Inflammatory macrophage (primary cell): ENCODE measurements at regions not wholly inside any gene's neighbourhood (a gene's known extent, or its start where the extent isn't known, plus 50 kb on each side); places are given as distances from the start of the nearest gene placed in this dataset.
"Not testable (repeated sequence)": the region's sequence is repeated elsewhere in the genome, so short reads cannot be mapped to it uniquely, and the experiment has no call there.

ENCODE experiments used
- DNase-seq, 2 donors: peaks; one replicate each; pipeline ENCODE4 v3.0.0-alpha.2; 2020 to 2022

GRCh38 chr1:113305029-113305428, 85.3 kb upstream of the MAGI3 start:
- DNase-seq = not testable (repeated sequence)

DNA sequence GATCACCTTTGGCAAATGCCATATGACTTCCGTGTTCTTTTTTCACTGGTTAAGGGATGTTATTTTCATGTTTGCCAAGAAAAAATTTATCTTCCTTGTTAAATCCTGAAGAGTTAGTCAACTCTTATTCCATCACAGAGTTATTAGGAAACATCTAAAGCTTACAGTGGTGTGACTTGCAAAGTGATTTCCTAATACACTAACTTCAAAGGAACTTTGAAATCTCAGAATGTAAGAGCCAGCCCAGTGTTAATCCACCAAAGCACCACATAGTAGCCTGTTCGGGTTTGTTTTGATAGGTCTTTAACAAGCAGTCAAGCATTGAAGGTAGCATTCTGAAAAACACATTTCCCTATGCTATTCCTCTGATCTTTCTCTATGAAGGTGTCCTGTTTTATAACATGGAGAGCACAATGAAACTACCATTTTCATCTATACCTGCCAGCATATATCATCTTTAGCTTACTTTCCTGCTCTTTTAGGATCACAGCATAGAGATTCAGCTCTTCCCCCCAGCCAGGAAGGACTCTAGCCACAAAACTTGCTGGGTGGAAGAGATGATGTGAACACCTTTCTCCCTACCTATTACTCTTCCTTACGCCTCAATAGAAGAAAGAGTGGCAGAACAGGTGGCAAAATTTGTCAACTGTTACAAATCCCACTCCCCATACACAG, 82.4 kb upstream of the MAGI3 start:
- no peak for DNase-seq

DNA sequence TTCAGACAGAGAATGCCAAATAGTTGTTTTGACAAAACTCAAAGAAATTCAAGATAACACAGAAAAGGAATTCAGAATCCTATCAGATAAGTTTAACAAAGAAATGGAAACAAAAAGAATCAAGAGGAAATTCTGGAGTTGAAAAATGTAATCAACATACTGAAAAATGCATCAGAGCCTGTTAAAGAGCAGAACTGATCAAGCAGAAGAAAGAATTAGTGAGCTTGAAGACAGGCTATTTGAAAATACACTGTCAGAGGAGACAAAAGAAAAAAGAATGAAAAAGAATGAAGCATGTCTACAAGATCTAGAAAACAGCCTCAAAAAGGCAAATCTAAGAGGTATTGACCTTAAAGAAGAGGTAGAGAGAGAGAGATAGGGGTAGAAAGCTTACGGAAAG, 77.7 kb upstream of the MAGI3 start:
- not testable (repeated sequence) for DNase-seq

DNA sequence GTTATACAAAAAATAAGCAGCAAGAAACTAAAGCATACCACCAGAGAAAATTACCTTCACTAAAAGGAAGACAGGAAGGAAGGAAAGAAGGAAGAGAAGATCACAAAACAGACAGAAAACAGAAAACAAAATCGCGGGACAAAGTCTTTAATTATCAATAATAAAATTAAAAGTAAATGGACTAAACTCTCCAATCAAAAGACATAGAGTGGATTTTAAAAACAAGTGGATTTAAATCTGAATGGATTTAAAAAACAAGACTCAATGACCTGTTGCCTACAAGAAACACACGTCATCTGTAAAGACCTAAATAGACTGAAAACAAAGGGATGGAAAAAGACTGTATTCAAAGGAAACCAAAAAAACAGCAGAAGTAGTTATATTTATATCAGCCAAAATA, 75.7 kb upstream of the MAGI3 start:
- no peak for DNase-seq

- DNase-seq = no peak
Measured at GRCh38 chr1:113320272-113320671, 70.0 kb upstream of the MAGI3 start.

DNA sequence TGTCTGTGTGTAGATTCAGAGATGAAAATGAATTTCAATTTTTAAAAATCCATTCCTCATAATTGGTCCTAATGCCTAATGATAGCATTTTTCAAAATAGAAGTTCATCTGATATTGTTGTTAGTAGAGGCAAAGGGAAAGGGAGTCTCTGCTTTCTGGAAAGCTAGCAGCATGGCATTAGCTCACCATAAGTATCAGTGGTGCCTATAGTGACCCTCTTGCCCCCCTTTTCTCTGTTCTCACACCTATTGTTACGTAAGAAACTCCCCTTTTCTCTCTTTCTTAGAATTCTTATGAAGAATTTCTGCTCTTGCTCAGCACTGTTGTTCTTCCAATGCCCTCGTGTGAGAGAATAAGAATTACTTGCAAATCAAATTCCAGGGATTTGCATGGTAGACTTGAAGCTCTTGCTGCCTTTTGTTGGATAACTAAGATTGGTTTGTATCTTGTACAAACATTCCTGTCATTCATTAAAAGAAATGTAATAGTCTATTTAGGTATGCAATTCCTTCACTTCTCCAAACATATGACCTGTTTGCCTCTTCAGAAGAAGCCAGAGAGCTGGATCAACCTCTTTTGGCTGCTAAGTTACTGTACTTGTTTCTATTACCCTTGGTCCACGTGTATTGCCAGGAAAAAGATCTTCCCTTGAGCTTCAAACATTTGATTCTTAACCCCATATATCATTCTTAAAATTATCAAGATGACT, 69.2 kb upstream of the MAGI3 start:
- no peak for DNase-seq

- DNase-seq = no peak
Measured at GRCh38 chr1:113321771-113322387, 68.4 kb upstream of the MAGI3 start.

GRCh38 chr1:113322439-113322838, 67.9 kb upstream of the MAGI3 start:
- DNase-seq = no peak

- no peak for DNase-seq
Measured at GRCh38 chr1:113325022-113325421, 65.3 kb upstream of the MAGI3 start.

GRCh38 chr1:113326976-113327375, 63.3 kb upstream of the MAGI3 start:
- DNase-seq = no peak

DNA sequence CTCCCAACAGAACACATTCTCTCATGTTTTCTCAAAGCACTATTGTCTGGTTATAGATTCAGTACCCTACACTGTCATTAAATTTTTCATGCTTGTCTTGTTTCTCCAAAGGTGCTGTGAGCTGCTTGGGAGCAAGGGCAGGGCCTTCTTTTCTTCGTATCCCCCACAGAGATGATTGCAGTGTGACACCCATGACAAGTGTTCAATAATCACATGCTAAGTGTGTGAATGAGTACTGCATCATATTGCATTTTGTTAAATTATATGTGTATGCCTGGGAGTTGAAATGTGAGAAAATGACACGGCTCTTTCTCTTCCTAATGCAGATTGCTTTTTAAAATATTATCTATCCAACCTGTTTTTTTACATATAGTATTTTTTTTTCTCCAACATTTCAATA, 57.3 kb upstream of the MAGI3 start:
- no peak for DNase-seq

DNA sequence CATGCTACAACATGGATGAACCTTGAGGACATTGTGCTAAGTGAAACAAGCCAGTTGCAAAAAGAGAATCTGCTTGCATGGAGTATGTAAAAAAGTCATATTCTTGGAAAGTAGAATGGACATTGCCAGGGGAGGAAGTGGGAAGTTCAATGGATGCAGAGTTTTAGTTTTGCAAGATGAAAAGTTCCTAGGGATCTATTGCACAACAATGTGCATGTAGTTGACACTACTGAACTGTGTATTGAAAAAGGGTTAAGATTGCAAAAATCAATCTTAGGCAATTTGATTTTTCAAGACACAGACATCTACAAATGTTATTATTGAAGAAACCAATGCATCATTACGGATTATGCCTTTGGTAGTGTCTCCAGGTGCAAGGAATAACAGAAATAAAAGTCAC, 50.3 kb upstream of the MAGI3 start:
- DNase-seq = no peak
